H4 (cell line): ENCODE measurements at regions not wholly inside any gene's neighbourhood (a gene's known extent, or its start where the extent isn't known, plus 50 kb on each side); places are given as distances from the start of the nearest gene placed in this dataset.
"Not testable (repeated sequence)": the region's sequence is repeated elsewhere in the genome, so short reads cannot be mapped to it uniquely, and the experiment has no call there.

Experiments
- DNase-seq: peaks from one replicate; pipeline ENCODE4 v3.0.0-alpha.2; 2015; ENCODE audit warnings: low spot score

- DNase-seq = no peak
Observed at GRCh38 chr2:115904516-115904915, 1462.1 kb downstream of the DPP10 start.

DNA sequence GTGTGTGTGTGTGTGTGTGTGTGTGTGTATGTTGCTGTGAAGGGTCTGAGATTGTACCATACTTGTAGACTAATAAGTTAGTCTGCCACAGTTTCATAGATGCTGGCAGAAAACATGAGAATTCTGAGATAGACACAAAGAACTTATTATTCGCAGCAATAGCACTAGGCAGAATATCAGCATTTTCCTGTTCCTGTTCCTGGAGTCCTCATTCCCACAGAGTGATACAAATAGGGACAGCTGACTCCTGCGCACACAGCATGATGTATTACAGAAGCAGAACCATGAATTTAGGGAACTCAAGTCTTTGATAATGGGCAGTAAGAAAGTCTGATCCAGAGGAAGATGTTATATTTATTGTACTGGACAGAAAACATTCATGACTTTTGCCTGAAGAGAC lies 1466.3 kb downstream of the DPP10 start:
- DNase-seq = no peak

GRCh38 chr2:115910270-115910669 lies 1467.8 kb downstream of the DPP10 start:
- DNase-seq = peak; percentile 35

- no peak for DNase-seq
Observed at GRCh38 chr2:115913921-115914320, 1471.5 kb downstream of the DPP10 start.

- DNase-seq = no peak
Observed at GRCh38 chr2:115921541-115921940, 1479.1 kb downstream of the DPP10 start.

DNA sequence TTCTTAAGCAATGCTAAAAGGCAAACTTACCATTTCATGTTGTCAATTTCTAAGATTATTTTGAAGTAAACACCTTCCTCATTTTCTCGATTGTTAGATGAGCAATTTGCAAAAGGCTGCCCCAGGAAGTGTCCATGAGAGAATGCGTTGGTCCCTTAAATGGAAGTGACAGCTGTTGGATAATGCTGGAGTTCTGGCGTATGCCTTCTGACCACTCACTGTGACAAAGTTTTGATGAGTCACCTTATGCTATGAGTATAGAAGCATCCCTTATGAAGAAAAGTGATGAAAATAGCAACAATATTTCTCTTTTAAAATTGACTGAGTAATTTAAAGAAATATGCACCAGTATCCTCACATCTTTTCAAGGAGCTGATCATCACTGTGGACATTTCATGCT lies 1497.5 kb downstream of the DPP10 start:
- DNase-seq = peak; percentile 7

- DNase-seq = no peak
Observed at GRCh38 chr2:115942800-115943199, 1500.4 kb downstream of the DPP10 start.

DNA sequence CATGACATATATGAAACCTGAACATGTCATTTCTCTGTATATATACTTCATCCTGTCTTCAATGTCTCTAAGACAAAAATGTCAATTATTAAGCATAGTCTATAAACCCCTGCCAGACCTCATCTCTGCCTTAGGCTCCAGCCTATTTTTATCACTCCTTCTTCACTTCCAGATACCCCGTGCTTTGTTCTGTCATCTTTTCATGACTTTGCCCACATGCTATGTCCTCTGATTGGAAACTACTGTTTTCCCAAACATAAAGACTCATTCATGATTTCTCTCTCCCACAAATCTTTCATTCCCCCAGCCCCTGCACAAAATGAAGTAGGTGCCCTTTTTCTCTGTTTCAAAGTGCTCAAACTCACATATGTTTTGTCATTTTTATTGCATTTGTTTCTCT lies 1503.9 kb downstream of the DPP10 start:
- DNase-seq = no peak

DNA sequence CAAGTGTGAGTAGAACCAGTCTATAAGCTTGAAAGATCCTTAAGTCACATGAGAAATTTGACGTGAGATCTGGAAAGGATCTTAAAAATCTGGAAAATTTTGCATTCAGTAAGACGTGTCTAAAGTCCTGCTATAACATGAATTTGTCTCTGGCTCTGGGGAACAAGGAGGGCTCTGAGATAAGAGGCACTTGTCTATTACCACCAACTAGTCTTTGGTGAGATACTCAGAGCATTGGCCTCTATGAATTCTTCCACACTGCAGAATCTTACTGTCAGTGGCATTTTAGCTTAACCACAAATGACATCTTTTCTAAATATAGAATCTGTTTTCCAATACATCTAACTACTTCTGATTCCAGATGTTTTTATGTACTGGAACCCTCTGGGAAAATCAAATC lies 1504.5 kb downstream of the DPP10 start:
- no peak for DNase-seq

DNA sequence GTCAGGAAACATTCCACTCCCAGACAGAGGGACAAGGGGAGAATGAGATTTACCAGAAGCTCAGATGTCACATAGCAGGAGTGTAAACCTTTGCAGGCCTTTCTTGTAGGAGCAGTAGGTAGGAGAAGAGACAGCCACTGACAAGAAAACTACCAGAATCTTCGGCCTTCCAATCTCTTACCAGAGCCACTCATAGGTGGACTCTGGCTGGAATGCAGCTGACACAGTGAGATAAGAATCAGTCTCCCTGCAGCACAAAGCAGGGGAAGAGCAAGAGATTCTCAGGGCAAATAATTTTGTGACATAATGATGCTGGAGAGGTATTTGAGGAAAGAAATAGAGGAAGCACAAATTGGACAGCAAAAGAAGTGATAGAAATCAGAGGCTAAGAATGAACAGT lies 1534.5 kb downstream of the DPP10 start:
- DNase-seq = no peak

GRCh38 chr2:115999039-115999438 lies 1556.6 kb downstream of the DPP10 start:
- DNase-seq = no peak

DNA sequence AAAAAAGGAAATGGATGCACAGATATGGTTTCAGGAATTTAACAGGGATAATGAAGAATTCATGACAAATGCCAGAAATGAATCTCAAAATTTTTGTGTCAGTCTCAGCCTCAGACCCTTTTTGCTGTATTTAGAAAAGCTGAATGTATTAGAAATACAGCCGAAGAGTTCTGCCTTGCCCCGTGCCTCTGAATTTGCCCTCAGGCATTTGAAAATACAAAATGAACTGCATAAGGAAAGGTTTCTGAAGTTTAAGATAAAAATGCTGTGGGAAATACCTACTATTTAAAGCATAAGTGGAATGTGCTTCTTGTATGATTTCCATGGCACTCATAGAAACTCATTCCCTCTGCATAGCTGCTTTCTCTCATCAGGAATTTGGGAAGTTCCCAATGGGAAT lies 1580.6 kb downstream of the DPP10 start:
- DNase-seq = no peak

DNA sequence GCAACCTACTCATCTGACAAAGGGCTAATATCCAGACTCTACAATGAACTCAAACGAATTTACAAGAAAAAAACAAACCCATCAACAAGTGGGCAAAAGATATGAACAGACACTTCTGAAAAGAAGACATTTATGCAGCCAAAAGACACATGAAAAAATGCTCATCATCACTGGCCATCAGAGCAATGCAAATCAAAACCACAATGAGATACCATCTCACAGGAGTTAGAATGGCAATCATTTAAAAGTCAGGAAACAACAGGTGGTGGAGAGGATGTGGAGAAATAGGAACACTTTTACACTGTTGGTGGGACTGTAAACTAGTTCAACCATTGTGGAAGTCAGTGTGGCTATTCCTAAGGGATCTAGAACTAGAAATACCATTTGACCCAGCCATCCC lies 1596.3 kb downstream of the DPP10 start:
- not testable (repeated sequence) for DNase-seq

GRCh38 chr2:116042530-116042929 lies 1600.1 kb downstream of the DPP10 start:
- no peak for DNase-seq

DNA sequence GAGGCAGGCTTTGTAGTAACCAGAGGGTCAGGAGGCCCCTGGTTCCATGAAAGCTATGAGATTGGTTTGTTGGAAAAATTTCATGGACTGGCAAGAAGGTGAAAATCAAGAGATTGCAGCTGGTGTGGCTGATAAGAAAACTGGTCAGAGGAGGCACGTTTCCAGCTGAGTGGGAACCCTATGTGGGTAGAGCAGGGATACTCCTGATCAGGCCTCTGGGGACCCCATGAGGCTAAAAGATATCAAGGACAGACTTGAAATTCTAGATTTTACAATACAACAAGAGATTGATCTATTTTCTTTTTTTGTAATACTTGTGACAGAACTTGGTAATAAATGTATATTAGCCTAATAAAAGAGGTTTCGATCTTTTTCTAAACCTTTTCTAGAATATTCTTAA lies 1615.1 kb downstream of the DPP10 start:
- DNase-seq = no peak

DNA sequence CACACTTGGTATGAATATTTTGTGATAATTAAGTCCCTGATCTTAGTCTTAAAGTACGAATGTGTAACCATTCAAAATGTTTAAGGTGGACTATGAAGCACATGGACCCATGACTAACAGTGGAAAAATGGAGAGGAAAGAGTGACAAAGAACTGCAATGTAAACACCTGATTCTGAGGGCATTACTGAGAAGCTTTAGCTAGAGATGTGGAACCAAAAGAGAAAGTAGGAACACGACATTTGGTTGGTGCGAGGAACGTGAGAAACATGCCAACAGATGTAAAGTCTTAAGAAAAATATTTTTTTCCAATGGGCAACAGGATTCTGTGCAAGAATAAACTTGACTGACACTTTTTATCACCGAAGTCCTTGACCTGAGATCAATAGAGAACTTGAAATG lies 1618.6 kb downstream of the DPP10 start:
- DNase-seq = peak; percentile 5

DNA sequence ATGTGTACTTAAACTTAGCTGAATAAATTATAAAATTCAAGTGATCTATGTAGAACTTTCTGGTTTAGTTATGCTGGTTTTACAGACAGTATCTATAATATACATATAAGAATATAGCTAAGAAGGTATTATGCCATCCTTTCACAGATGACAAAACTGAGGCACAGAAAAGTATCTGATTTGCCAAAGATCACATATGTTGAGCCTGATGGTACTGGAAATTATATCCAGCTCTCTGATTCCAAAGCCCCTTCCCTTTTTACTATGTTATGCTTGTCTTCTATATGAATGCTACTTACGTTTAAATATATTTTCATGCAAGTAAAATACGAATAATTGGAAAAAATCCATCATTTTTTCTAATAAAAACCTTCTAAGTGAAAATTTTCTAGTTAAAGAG lies 1631.3 kb downstream of the DPP10 start:
- DNase-seq = no peak

- no peak for DNase-seq
Observed at GRCh38 chr2:116074161-116074560, 1631.7 kb downstream of the DPP10 start.

DNA sequence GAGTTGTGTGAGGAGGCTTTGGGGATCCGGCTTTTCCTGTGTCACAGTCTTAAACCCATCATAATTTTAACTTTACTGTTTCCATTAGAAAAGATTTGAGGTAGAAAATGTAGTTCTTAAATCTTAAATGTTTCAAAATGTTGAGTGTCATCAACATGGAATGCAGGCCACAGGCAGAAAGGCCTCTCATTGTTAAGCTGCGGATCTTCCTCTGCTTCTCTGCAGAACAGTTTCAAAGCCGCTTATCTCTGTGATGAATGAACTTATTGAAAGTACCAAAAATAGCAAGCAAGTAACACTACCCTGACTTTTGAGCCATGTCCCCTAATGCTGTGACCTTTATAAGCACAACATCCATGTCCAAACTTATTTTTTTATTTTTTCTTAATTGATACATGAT lies 1645.8 kb downstream of the DPP10 start:
- no peak for DNase-seq

- no peak for DNase-seq
Observed at GRCh38 chr2:116094196-116094595, 1651.8 kb downstream of the DPP10 start.

DNA sequence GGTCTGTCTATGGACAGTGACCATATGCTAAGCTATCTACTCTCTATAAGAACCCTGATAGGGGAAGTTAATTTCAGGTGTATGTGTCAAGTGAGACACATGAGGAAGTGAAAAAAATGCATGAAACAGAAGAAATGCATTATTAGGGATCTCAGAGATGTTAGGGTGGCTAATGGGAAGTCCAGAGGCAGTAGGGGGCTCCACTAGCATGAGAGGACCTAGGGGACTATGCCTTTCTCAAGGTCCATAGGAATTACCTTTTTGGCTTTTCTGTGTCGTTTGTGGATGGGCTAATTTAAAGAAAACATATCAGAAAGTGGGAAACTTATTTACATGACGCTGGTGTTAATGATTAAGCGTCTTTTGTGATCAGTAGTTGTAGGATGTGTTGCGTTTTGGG lies 1653.2 kb downstream of the DPP10 start:
- DNase-seq = no peak

DNA sequence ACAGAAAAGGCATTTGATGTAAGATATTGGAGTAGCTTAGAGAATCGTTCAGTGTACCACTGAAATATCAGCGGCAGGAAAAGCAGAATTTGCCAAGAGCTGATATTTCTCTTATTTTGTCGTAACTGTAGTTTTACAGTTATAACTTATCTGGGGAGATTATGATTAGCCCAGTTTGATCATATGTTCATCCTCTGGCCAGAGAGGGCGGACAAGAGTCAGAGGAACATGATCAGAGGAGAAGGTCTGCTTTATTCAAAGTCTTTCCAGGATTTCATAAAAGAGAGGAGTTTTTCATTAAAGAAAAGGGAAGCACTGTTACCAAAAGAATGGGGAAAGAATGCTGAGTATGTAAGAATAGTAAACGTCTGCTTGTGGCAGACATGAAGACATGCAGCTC lies 1655.6 kb downstream of the DPP10 start:
- DNase-seq = no peak

GRCh38 chr2:116109471-116109870 lies 1667.0 kb downstream of the DPP10 start:
- DNase-seq = no peak

- DNase-seq = no peak
Observed at GRCh38 chr2:116117845-116118244, 1675.4 kb downstream of the DPP10 start.

DNA sequence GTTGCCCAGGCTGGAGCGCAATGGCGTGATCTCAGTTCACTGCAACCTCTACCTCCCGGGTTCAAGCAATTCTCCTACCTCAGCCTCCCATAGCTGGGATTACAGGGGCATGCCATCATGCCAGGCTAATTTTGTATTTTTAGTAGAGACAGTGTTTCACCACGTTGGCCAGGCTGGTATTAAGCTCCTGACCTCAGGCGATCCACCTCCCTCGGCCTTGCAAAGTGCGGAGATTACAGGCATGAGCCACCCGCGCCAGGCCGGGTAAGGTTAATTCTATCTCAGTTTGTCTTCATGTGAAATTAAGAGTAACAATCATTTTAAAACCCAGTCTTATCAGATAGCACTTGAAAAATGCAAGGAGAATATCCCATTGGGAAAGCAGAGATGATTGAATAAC lies 1681.7 kb upstream of the DDX18 start:
- DNase-seq = no peak
